ENCODE measurements at regions not wholly inside any gene's neighbourhood (a gene's known extent, or its start where the extent isn't known, plus 50 kb on each side); places are given as distances from the start of the nearest gene placed in this dataset.

DNA sequence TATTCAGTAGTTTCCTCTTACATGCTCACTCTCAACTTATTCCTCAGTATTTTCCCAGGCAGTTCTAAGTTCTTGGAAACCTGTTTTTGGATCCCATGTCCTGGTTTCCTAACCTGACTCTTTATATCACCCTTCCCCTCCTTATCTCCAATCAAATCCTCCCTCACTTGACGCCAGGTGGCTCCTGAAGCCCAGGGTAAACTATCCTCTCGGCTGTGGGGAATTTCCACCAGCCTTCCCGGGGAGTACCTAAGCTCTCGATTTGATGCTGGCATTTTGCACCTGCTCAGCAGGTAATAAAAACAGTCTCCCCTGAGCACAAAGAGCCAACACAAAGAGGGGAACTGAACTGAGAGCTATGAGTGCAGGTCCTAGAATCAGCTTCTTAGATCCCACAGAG is 538.0 kb downstream of the SLC4A3 start:
- TF ChIP-seq POLR2A (IDR thresholded peaks at IDR 0.05) (no peak), POLR2AphosphoS5 (IDR thresholded peaks at IDR 0.05) (no peak), EP300 (IDR thresholded peaks at IDR 0.05) (no peak)
- TF ChIP-seq, protein P1, sequence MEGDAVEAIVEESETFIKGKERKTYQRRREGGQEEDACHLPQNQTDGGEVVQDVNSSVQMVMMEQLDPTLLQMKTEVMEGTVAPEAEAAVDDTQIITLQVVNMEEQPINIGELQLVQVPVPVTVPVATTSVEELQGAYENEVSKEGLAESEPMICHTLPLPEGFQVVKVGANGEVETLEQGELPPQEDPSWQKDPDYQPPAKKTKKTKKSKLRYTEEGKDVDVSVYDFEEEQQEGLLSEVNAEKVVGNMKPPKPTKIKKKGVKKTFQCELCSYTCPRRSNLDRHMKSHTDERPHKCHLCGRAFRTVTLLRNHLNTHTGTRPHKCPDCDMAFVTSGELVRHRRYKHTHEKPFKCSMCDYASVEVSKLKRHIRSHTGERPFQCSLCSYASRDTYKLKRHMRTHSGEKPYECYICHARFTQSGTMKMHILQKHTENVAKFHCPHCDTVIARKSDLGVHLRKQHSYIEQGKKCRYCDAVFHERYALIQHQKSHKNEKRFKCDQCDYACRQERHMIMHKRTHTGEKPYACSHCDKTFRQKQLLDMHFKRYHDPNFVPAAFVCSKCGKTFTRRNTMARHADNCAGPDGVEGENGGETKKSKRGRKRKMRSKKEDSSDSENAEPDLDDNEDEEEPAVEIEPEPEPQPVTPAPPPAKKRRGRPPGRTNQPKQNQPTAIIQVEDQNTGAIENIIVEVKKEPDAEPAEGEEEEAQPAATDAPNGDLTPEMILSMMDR (IDR thresholded peaks at IDR 0.05): peak in 3 of 7 experiments; percentile 7 to 26 (median 10)

GRCh38 chr2:220166616-220167015 is 539.2 kb downstream of the SLC4A3 start:
- 57 to 78% (median 76%) methylated on average over 3 of the region's 3 CpGs for WGBS, 5 donors
- Histone ChIP-seq H3K4me3 (no peak overlapping the region), H3K9me3 (no peaks in the 10 kb centered on the region), H3K36me3 (no peaks in the 10 kb centered on the region), H3K27me3 (no peaks in the 10 kb centered on the region), H3K27ac (no peak overlapping the region), H3K4me1 (no peaks in the 10 kb centered on the region)
- no peak for DNase-seq
- intact Hi-C loops (cut with DNase I; ENCODE audit: low total_unique reads): no loop called here
- TF ChIP-seq POLR2A (IDR thresholded peaks at IDR 0.05): no peak
- no peak for TF ChIP-seq EP300 (IDR thresholded peaks at IDR 0.05)
- TF ChIP-seq POLR2AphosphoS5 (IDR thresholded peaks at IDR 0.05): no peak
- TF ChIP-seq, protein P1 (IDR thresholded peaks at IDR 0.05): no peak

More for the DNA sequence above, 538.0 kb downstream of the SLC4A3 start:
- intact Hi-C loops (cut with DNase I; ENCODE audit: low total_unique reads): no loop called here
- 21 to 45% (median 34%) methylated on average over 4 of the region's 4 CpGs for WGBS, 5 donors
- H3K9me3 ChIP-seq: peaks cover 0 to 5% (median 3%) of the 10 kb centered on the region in 4 donors
- DNase-seq: peak; percentile 35 to 40
- H3K36me3 ChIP-seq: no peaks in the 10 kb centered on the region
- no peaks in the 10 kb centered on the region for H3K4me1 ChIP-seq
- no peaks in the 10 kb centered on the region for H3K27me3 ChIP-seq
- no peak overlapping the region for H3K27ac ChIP-seq
- no peak overlapping the region for H3K4me3 ChIP-seq

GRCh38 chr2:220167956-220168355 is 540.5 kb downstream of the SLC4A3 start:
- no peaks in the 10 kb centered on the region for H3K36me3 ChIP-seq
- 85 to 91% (median 90%) methylated on average over 4 of the region's 4 CpGs for WGBS, 5 donors
- TF ChIP-seq, protein P1 (IDR thresholded peaks at IDR 0.05): no peak
- no peak for TF ChIP-seq POLR2AphosphoS5 (IDR thresholded peaks at IDR 0.05)
- no peak for TF ChIP-seq POLR2A (IDR thresholded peaks at IDR 0.05)
- no peak for TF ChIP-seq EP300 (IDR thresholded peaks at IDR 0.05)
- no peaks in the 10 kb centered on the region for H3K4me1 ChIP-seq
- no peak overlapping the region for H3K27ac ChIP-seq
- DNase-seq: no peak
- H3K27me3 ChIP-seq: no peaks in the 10 kb centered on the region
- no peak overlapping the region for H3K4me3 ChIP-seq
- H3K9me3 ChIP-seq: no peaks in the 10 kb centered on the region
- intact Hi-C loops (cut with DNase I; ENCODE audit: low total_unique reads): no loop called here

GRCh38 chr2:220168891-220169546 is 541.6 kb downstream of the SLC4A3 start:
- H3K4me3 ChIP-seq: no peak overlapping the region
- H3K36me3 ChIP-seq: no peaks in the 10 kb centered on the region
- peak in 1 of 2 donors; percentile 80 for DNase-seq
- intact Hi-C loops (cut with DNase I; ENCODE audit: low total_unique reads): no loop called here
- no peaks in the 10 kb centered on the region for H3K27me3 ChIP-seq
- H3K4me1 ChIP-seq: no peaks in the 10 kb centered on the region
- H3K9me3 ChIP-seq: no peaks in the 10 kb centered on the region
- WGBS, 5 donors: 70 to 85% (median 73%) methylated on average over 4 of the region's 4 CpGs
- no peak overlapping the region for H3K27ac ChIP-seq
- TF ChIP-seq POLR2AphosphoS5 (IDR thresholded peaks at IDR 0.05): no peak
- no peak for TF ChIP-seq POLR2A (IDR thresholded peaks at IDR 0.05)
- TF ChIP-seq, protein P1 (IDR thresholded peaks at IDR 0.05): no peak
- no peak for TF ChIP-seq EP300 (IDR thresholded peaks at IDR 0.05)
